Endothelial cell (in vitro differentiated cells): ENCODE measurements at regions not wholly inside any gene's neighbourhood (a gene's known extent, or its start where the extent isn't known, plus 50 kb on each side); places are given as distances from the start of the nearest gene placed in this dataset.
"Not testable (repeated sequence)": the region's sequence is repeated elsewhere in the genome, so short reads cannot be mapped to it uniquely, and the experiment has no call there.

ENCODE experiments used
- DNase-seq: peaks from one replicate; pipeline ENCODE4 v3.0.0; 2021; ENCODE audit warnings: low spot score
- H3K27ac Mint-ChIP-seq: one replicate; pipeline ENCODE4 v1.8.0; 2021; ENCODE audit warnings: mixed read lengths, inconsistent platforms; ENCODE audit not compliant: unreplicated experiment
- H3K27me3 Mint-ChIP-seq: one replicate; pipeline ENCODE4 v1.8.0; 2021; ENCODE audit warnings: mild to moderate bottlenecking, moderate library complexity, mixed read lengths, inconsistent platforms; ENCODE audit not compliant: unreplicated experiment
- H3K36me3 Mint-ChIP-seq: one replicate; pipeline ENCODE4 v1.8.0; 2021; ENCODE audit warnings: mild to moderate bottlenecking, low read depth, mixed read lengths, inconsistent platforms; ENCODE audit not compliant: unreplicated experiment
- H3K4me1 Mint-ChIP-seq: one replicate; pipeline ENCODE4 v1.8.0; 2021; ENCODE audit warnings: mild to moderate bottlenecking, mixed read lengths, inconsistent platforms; ENCODE audit not compliant: unreplicated experiment
- H3K4me3 Mint-ChIP-seq: one replicate; pipeline ENCODE4 v1.8.0; 2021; ENCODE audit warnings: mild to moderate bottlenecking, mixed read lengths, inconsistent platforms; ENCODE audit not compliant: unreplicated experiment
- H3K9me3 Mint-ChIP-seq: one replicate; pipeline ENCODE4 v1.8.0; 2021; ENCODE audit warnings: mixed read lengths, inconsistent platforms; ENCODE audit not compliant: unreplicated experiment
- TF ChIP-seq, protein P1 (sequence below): fragments of 200-600 bp; sonication (generic); IDR thresholded peaks from one replicate; pipeline ENCODE4 v1.5.0; 2021; ENCODE audit warnings: antibody characterized with exemption; ENCODE audit not compliant: unreplicated experiment

- Mint-ChIP-seq H3K27me3 (peaks cover 8% of the 10 kb centered on the region), H3K9me3 (no peaks in the 10 kb centered on the region), H3K4me3 (no peak overlapping the region), H3K4me1 (peaks cover 7% of the 10 kb centered on the region), H3K27ac (no peak overlapping the region), H3K36me3 (no peaks in the 10 kb centered on the region)
- DNase-seq = no peak
- TF ChIP-seq, protein P1, sequence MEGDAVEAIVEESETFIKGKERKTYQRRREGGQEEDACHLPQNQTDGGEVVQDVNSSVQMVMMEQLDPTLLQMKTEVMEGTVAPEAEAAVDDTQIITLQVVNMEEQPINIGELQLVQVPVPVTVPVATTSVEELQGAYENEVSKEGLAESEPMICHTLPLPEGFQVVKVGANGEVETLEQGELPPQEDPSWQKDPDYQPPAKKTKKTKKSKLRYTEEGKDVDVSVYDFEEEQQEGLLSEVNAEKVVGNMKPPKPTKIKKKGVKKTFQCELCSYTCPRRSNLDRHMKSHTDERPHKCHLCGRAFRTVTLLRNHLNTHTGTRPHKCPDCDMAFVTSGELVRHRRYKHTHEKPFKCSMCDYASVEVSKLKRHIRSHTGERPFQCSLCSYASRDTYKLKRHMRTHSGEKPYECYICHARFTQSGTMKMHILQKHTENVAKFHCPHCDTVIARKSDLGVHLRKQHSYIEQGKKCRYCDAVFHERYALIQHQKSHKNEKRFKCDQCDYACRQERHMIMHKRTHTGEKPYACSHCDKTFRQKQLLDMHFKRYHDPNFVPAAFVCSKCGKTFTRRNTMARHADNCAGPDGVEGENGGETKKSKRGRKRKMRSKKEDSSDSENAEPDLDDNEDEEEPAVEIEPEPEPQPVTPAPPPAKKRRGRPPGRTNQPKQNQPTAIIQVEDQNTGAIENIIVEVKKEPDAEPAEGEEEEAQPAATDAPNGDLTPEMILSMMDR = no peak
Observed at GRCh38 chr20:48489656-48490055, 338.1 kb downstream of the PREX1 start.

GRCh38 chr20:48489046-48489463 lies 338.7 kb downstream of the PREX1 start:
- no peaks in the 10 kb centered on the region for H3K9me3 Mint-ChIP-seq
- TF ChIP-seq, protein P1 = no peak
- H3K27me3 Mint-ChIP-seq = peaks cover 8% of the 10 kb centered on the region
- no peak overlapping the region for H3K4me3 Mint-ChIP-seq
- H3K4me1 Mint-ChIP-seq = peaks cover 7% of the 10 kb centered on the region
- no peaks in the 10 kb centered on the region for H3K36me3 Mint-ChIP-seq
- H3K27ac Mint-ChIP-seq = no peak overlapping the region
- DNase-seq = no peak

DNA sequence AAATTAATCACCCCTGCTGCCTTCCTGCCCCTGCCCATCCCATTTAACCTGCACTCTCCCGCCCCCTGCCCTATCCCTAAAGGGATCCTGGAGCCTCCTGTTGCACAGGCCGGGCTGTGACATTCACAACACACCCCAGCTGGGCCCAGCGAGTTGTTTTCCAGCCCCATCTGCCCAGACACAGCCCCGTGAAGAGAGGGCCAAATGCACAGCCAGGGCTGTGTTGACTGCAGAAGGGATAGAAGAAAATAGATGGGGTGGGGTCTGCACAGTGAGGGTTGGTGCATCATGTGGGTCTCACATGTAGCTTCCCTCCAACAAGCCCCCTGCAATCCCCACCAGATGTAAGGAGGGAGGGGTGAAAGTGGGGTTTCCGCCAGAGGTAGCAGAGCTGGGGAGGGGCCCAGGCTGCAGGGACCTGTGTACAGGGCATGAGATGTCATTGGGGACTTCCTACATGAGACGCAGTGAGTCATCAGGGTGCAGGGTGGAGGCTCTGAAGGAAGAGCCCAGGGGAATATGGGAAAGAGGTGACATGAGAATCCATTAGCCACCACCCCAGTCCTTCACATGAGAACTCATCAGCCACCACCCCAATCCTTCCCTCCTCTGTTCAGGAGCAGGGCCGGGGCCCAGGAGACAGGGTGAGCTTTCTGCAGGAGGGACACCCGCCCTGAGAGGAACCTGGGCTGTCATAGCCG lies 339.3 kb downstream of the PREX1 start:
- not testable (repeated sequence) for H3K27ac Mint-ChIP-seq, H3K9me3 Mint-ChIP-seq

DNA sequence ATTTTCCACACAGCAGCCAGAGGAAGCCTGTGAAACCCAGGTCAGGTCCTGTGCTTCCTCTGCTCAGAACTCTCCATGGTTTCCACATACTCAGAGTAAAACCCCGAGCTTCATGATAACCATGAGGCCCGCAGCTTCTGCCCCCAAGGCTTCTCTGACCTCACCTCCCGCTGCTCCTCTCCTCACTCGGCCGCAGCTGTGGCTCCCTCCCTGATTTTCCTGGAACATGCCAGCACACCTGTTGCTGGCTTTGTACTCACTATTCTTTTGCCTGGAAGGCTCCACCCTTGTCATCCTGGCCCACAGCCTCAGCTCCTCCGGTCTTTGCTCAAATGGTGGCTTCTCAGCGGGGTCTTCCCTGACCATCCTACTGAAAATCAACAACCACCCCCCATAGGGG lies 341.7 kb downstream of the PREX1 start:
- peaks cover 7% of the 10 kb centered on the region for H3K4me1 Mint-ChIP-seq
- no peaks in the 10 kb centered on the region for H3K36me3 Mint-ChIP-seq
- TF ChIP-seq, protein P1 = no peak
- DNase-seq = no peak
- H3K4me3 Mint-ChIP-seq = no peak overlapping the region
- H3K9me3 Mint-ChIP-seq = no peaks in the 10 kb centered on the region
- H3K27ac Mint-ChIP-seq = no peak overlapping the region
- H3K27me3 Mint-ChIP-seq = peaks cover 6% of the 10 kb centered on the region

More for the DNA sequence above, 339.3 kb downstream of the PREX1 start:
- H3K4me3 Mint-ChIP-seq, DNase-seq, H3K27me3 Mint-ChIP-seq, H3K4me1 Mint-ChIP-seq, H3K36me3 Mint-ChIP-seq: not testable (repeated sequence)

- not testable (repeated sequence) for H3K4me3 Mint-ChIP-seq, DNase-seq, H3K27me3 Mint-ChIP-seq, H3K36me3 Mint-ChIP-seq, H3K9me3 Mint-ChIP-seq, H3K27ac Mint-ChIP-seq, H3K4me1 Mint-ChIP-seq
Observed at GRCh38 chr20:48485153-48485552, 342.6 kb downstream of the PREX1 start.

DNA sequence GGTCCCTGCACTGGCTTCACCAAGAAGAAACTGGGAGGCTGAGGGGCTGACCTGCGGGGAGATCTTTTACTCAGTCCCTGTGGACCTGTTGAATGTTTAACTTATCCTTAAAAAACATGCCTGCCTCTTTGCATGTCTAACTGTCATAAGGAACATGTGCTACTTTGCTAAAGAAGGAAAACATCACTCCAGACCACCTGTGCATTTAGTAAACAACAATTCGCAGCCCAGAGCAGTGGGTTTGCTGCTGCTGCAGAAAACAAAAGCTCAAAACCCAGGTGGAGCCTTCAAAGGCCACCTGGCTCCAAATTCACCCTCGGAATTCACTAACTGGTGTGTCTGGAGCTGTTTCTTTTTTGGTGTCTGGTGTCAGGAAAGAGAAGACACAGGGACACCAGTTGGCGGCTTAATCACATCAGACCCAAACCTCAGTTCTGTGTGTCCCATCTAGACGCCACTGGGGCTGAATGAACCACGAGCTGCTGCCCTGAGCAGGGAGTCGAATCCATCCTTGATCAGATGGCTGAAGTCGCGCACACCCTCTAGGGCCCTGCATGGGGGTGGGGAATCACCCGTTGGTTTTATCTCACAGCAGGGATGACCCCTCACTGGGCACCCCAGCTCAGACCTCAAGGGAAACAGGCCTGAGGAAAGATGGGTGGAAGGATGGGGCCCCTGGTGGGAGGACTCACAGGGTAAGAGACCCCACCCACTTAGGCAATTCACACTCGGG lies 344.3 kb downstream of the PREX1 start:
- H3K9me3 Mint-ChIP-seq = no peaks in the 10 kb centered on the region
- TF ChIP-seq, protein P1 = no peak
- H3K4me3 Mint-ChIP-seq = no peak overlapping the region
- H3K36me3 Mint-ChIP-seq = no peaks in the 10 kb centered on the region
- no peak for DNase-seq
- H3K27me3 Mint-ChIP-seq = peaks cover 1% of the 10 kb centered on the region
- H3K27ac Mint-ChIP-seq = no peak overlapping the region
- H3K4me1 Mint-ChIP-seq = peaks cover 9% of the 10 kb centered on the region
